HG03045 (cell line): ENCODE measurements at regions not wholly inside any gene's neighbourhood (a gene's known extent, or its start where the extent isn't known, plus 50 kb on each side); places are given as distances from the start of the nearest gene placed in this dataset.

Experiments used
- ATAC-seq: cut with Tn5 transposase; IDR thresholded peaks from one replicate; pipeline ENCODE4 v1.9.1; 2021; ENCODE audit warnings: mild to moderate bottlenecking, moderate library complexity; ENCODE audit not compliant: unreplicated experiment

DNA sequence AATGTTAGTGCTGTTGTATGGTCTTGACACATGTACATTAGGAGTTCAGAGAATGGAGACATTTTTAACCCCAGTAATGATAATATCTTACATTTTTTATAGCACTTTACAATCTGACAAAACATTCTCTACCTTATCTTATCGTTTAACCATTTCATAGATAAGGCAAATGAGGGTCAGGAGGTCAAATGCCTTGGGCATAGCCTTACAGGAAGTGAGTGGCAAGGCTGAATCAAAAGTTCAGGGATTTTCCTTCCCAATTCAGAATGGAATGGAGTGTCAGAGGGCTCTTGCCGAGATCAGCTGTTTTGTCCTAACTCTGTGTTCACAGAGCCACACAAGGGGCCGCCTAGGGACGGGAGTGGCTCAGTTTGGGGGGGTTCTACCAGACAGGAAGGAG lies 57.6 kb upstream of the AK4 start:
- no peak for ATAC-seq

DNA sequence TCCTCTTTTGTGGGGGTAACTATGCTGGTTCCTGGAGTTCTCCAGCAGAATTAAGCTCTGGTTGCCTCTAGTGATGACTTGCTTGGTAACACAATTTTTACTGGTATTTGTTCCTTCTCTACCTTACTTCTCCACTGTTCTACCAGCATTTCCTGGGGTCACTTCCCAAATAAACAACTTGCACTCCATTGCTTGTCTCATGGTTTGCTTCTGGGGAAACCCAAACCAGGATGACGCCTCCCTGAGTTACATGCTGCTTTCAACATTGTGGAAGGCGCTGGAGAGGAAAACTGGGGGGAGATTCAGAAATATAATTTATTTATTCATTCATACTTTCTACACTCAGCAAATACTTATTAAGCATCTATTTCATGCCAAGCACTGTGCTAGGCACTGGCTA lies 55.3 kb upstream of the AK4 start:
- ATAC-seq: no peak

DNA sequence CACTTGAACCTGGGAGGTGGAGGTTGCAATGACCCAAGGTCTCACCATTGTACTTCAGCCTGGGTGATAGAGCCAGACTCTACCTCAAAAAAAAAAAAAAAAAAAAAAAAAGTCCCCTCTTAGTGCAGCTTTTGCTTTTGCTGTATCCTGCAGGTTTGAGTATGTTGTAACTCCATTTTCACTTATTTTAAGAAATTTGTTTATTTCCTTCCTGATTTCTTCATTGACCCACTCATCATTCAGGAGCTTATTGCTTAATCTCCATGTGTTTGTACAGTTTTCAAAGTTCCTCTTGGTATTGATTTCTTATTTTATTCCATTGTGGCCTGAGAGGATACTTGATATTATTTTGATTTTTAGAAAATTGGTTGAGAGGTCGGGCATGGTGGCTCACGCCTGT lies 50.9 kb upstream of the AK4 start:
- ATAC-seq: no peak
